Muscle of leg (tissue), 3 donors: ENCODE measurements at regions not wholly inside any gene's neighbourhood (a gene's known extent, or its start where the extent isn't known, plus 50 kb on each side); places are given as distances from the start of the nearest gene placed in this dataset.

Experiments
- DNase-seq: peaks from one replicate; pipeline ENCODE4 v3.0.0; 2013
- H3K27ac ChIP-seq: one replicate; pipeline ENCODE4 v1.5.1; 2013; ENCODE audit warnings: mild to moderate bottlenecking, low read length, control low read depth
- H3K27me3 ChIP-seq: one replicate; pipeline ENCODE4 v1.6.1; 2013; ENCODE audit warnings: low read length; ENCODE audit not compliant: control insufficient read depth, insufficient read depth
- H3K36me3 ChIP-seq: one replicate; pipeline ENCODE4 v1.6.1; 2013; ENCODE audit warnings: low read length; ENCODE audit not compliant: control insufficient read depth, insufficient read depth
- H3K4me1 ChIP-seq: one replicate; pipeline ENCODE4 v1.6.1; 2013; ENCODE audit warnings: low read length; ENCODE audit not compliant: control insufficient read depth, insufficient read depth
- H3K4me3 ChIP-seq: one replicate; pipeline ENCODE4 v1.5.1; 2013; ENCODE audit warnings: low read length, control low read depth
- H3K9me3 ChIP-seq: replicated peaks from 2 replicates; pipeline ENCODE4 v1.6.1; 2013; ENCODE audit warnings: low read depth, low read length; ENCODE audit not compliant: control insufficient read depth
- WGBS: methylation state at CpG from one replicate; pipeline ENCODE4 v1.1.5; 2013; ENCODE audit warnings: missing lambda C conversion rate; ENCODE audit not compliant: insufficient coverage; 5-methylcytosine and 5-hydroxymethylcytosine counted together

DNA sequence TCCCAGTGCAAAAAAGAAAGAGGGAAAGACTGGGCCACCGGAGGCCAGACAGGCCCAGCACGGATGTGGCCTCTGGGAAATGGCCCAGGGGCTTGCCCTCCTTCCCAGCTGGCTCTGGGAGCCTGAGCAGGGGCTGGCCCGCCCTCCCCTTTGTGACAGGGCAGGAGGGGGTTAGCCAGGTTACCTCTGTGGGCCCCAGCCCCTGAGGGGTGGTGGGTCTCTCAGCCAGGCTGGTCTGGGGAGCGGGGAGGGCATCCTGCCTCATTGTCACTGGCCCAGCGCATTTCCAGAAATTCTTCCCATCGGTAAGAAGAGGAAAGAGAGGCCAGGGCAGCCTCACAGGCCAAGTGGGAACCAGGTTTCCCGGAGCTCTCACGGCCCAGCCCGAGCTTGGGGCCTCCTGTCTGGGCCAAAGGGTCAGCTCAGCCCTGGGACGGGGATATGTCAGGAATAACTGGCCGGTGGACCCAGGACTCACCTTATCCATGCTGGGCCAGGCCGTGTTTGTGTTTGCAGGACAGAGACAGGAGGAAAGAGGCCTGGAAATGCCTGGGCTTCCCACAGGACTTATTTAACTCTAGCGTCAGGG lies 182.2 kb downstream of the ZFP36L2 start:
- no peaks in the 10 kb centered on the region for H3K9me3 ChIP-seq
- H3K36me3 ChIP-seq = no peaks in the 10 kb centered on the region
- DNase-seq = no peak
- peaks cover 65% of the 10 kb centered on the region for H3K4me1 ChIP-seq
- 30% methylated on average over 11 of the region's 13 CpGs for WGBS
- no peak overlapping the region for H3K4me3 ChIP-seq
- peak overlapping the region; percentile 80 for H3K27ac ChIP-seq
- H3K27me3 ChIP-seq = no peaks in the 10 kb centered on the region

- H3K27me3 ChIP-seq = no peaks in the 10 kb centered on the region
- H3K36me3 ChIP-seq = no peaks in the 10 kb centered on the region
- 63% methylated on average over 4 of the region's 8 CpGs for WGBS
- DNase-seq = no peak
- peaks cover 70% of the 10 kb centered on the region for H3K4me1 ChIP-seq
- H3K9me3 ChIP-seq = no peaks in the 10 kb centered on the region
- peak overlapping the region; percentile 80 for H3K27ac ChIP-seq
- H3K4me3 ChIP-seq = no peak overlapping the region
These were observed 182.9 kb downstream of the ZFP36L2 start for GRCh38 chr2:43043553-43043870.

GRCh38 chr2:43041661-43042360 lies 184.6 kb downstream of the ZFP36L2 start:
- Histone ChIP-seq H3K4me3 (no peak overlapping the region), H3K4me1 (peaks cover 70% of the 10 kb centered on the region), H3K36me3 (no peaks in the 10 kb centered on the region), H3K9me3 (no peaks in the 10 kb centered on the region), H3K27me3 (no peaks in the 10 kb centered on the region), H3K27ac (peak overlapping the region; percentile 85)
- peak; percentile 95 for DNase-seq
- 10% methylated on average over 2 of the region's 8 CpGs for WGBS

- DNase-seq = no peak
- Histone ChIP-seq H3K4me1 (peaks cover 64% of the 10 kb centered on the region), H3K4me3 (no peak overlapping the region), H3K27me3 (no peaks in the 10 kb centered on the region), H3K27ac (peak overlapping the region; percentile 85), H3K9me3 (no peaks in the 10 kb centered on the region), H3K36me3 (no peaks in the 10 kb centered on the region)
- WGBS = 67% methylated on average over 3 of the region's 4 CpGs
These were observed 185.2 kb downstream of the ZFP36L2 start for GRCh38 chr2:43041173-43041591.

- no peaks in the 10 kb centered on the region for H3K27me3 ChIP-seq
- no peak overlapping the region for H3K27ac ChIP-seq
- no peaks in the 10 kb centered on the region for H3K9me3 ChIP-seq
- DNase-seq = no peak
- WGBS = 88% methylated on average over 5 of the region's 10 CpGs
- H3K4me3 ChIP-seq = no peak overlapping the region
- H3K4me1 ChIP-seq = peaks cover 57% of the 10 kb centered on the region
- no peaks in the 10 kb centered on the region for H3K36me3 ChIP-seq
These were observed 186.1 kb downstream of the ZFP36L2 start for GRCh38 chr2:43040084-43040854.

DNA sequence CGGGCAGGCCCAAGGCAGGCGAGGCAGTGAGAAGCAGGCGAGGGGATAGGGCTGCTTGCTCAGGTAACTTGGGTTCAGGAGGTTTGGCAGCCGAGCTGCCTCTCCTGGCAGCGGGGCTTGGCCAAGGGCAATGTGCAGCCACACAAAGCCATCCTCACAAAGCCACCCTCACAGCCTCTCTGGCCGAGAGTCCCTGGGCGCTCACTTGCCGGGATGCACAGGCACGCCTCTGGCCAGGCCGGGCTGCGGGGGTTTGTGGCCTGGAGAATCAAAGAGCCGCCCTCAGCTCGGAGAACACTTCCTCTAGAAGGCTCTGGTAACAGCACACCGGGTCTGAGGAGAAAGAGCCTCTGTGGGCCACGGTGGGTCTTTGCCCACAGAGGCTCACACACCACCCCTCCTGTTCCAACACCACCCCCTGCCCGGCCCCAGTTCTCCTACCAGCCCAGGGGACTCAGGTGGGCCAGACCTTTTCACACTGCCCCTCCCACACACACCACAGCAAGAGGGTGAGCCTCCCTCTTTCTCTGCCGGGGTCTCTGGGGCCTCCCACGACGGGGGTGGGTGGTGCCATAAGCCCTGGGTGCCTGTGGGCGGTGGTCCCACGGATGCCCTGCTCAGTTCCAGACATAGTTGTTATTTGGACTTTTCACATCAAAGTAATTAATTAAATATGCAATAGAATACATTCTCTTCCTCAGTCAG lies 186.9 kb downstream of the ZFP36L2 start:
- WGBS = 58% methylated on average over 5 of the region's 21 CpGs

GRCh38 chr2:43038696-43039094 lies 187.7 kb downstream of the ZFP36L2 start:
- Histone ChIP-seq H3K27me3 (no peaks in the 10 kb centered on the region), H3K27ac (peak overlapping the region; percentile 77), H3K9me3 (no peaks in the 10 kb centered on the region), H3K36me3 (no peaks in the 10 kb centered on the region), H3K4me3 (no peak overlapping the region), H3K4me1 (peaks cover 47% of the 10 kb centered on the region)
- DNase-seq = no peak
- 85% methylated on average over 6 of the region's 12 CpGs for WGBS

More for the DNA sequence above, 186.9 kb downstream of the ZFP36L2 start:
- Histone ChIP-seq H3K27me3 (no peaks in the 10 kb centered on the region), H3K9me3 (no peaks in the 10 kb centered on the region), H3K36me3 (no peaks in the 10 kb centered on the region), H3K27ac (no peak overlapping the region), H3K4me1 (peaks cover 54% of the 10 kb centered on the region), H3K4me3 (no peak overlapping the region)
- no peak for DNase-seq

- peak overlapping the region; percentile 77 for H3K27ac ChIP-seq
- H3K4me3 ChIP-seq = no peak overlapping the region
- peak; percentile 67 for DNase-seq
- no CpG with 5 or more reads among the region's 9 CpGs for WGBS
- no peaks in the 10 kb centered on the region for H3K36me3 ChIP-seq
- no peaks in the 10 kb centered on the region for H3K9me3 ChIP-seq
- H3K4me1 ChIP-seq = peaks cover 47% of the 10 kb centered on the region
- H3K27me3 ChIP-seq = no peaks in the 10 kb centered on the region
These were observed 188.2 kb downstream of the ZFP36L2 start for GRCh38 chr2:43038034-43038695.

DNA sequence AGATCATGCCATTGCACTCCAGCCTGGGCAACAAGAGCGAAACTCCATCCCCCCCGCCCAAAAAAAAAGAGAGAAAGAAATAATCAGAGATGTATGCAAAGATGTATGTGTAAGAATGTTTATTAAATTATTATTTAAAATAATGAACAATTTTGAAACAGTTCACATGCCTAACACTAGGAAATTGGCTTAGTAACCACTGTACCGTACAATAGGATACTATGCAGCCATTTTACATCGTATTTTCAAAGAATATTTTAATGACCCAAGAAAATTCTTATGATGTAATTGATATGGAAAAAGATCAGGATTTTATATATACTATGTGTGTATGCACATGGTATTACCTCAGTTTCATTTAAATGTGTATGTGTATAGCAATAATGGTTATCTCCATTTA lies 190.5 kb downstream of the ZFP36L2 start:
- WGBS = no CpG with 5 or more reads among the region's 4 CpGs
- Histone ChIP-seq H3K4me1 (peaks cover 46% of the 10 kb centered on the region), H3K4me3 (no peak overlapping the region), H3K27ac (no peak overlapping the region), H3K27me3 (no peaks in the 10 kb centered on the region), H3K36me3 (no peaks in the 10 kb centered on the region), H3K9me3 (no peaks in the 10 kb centered on the region)
- peak; percentile 7 for DNase-seq
